Mesenchymal stem cell (in vitro differentiated cells and primary cell): ENCODE measurements at regions not wholly inside any gene's neighbourhood (a gene's known extent, or its start where the extent isn't known, plus 50 kb on each side); places are given as distances from the start of the nearest gene placed in this dataset.

Source experiments
- DNase-seq: peaks from one replicate; pipeline ENCODE4 v3.0.0-alpha.2; 2013
- H2AFZ ChIP-seq: one replicate; pipeline ENCODE4 v1.6.1; 2013; ENCODE audit warnings: low read depth, mild to moderate bottlenecking, control low read depth, inconsistent platforms, low read length, moderate library complexity
- H2AK5ac ChIP-seq: 2 replicates; pipeline ENCODE4 v1.6.1; 2013; ENCODE audit warnings: low read length, moderate library complexity, mild to moderate bottlenecking, inconsistent platforms; ENCODE audit not compliant: severe bottlenecking
- H2BK120ac ChIP-seq: one replicate; pipeline ENCODE4 v1.6.1; 2013; ENCODE audit warnings: low read depth, mild to moderate bottlenecking, inconsistent platforms, low read length, moderate library complexity
- H2BK12ac ChIP-seq, 2 experiments: one replicate each; pipeline ENCODE4 v1.6.1; 2013; ENCODE audit warnings: inconsistent platforms in 2 of 2, low read length in 2 of 2, mild to moderate bottlenecking in 2 of 2, moderate library complexity in 2 of 2, control low read depth in 1 of 2
- H2BK15ac ChIP-seq: one replicate; pipeline ENCODE4 v1.6.1; 2013; ENCODE audit warnings: mild to moderate bottlenecking, low read depth, inconsistent platforms; ENCODE audit not compliant: poor library complexity, severe bottlenecking
- H2BK5ac ChIP-seq: 2 replicates; pipeline ENCODE4 v1.6.1; 2013; ENCODE audit warnings: low read depth, mild to moderate bottlenecking, low read length, control low read depth, inconsistent platforms; ENCODE audit not compliant: poor library complexity, severe bottlenecking
- H3K14ac ChIP-seq, 2 experiments: one replicate each; pipeline ENCODE4 v1.6.1; 2013; ENCODE audit warnings: inconsistent platforms in 2 of 2, low read length in 2 of 2, control low read depth in 1 of 2, mild to moderate bottlenecking in 1 of 2, moderate library complexity in 1 of 2
- H3K18ac ChIP-seq, 2 experiments: one replicate each; pipeline ENCODE4 v1.6.1; 2013; ENCODE audit warnings: inconsistent platforms in 2 of 2, low read length in 2 of 2, control low read depth in 1 of 2, low read depth in 1 of 2, mild to moderate bottlenecking in 1 of 2
- H3K23ac ChIP-seq, 2 experiments: one replicate each; pipeline ENCODE4 v1.6.1; 2013; ENCODE audit warnings: inconsistent platforms in 2 of 2, low read length in 2 of 2, mild to moderate bottlenecking in 2 of 2, moderate library complexity in 2 of 2, control low read depth in 1 of 2
- H3K27ac ChIP-seq: 2 replicates; pipeline ENCODE4 v1.5.1; 2013; ENCODE audit warnings: mild to moderate bottlenecking, moderate library complexity, low read length, control low read depth, inconsistent platforms; ENCODE audit not compliant: poor library complexity, severe bottlenecking
- H3K27me3 ChIP-seq, 2 experiments: 2 replicates each; pipeline versions ENCODE4 v1.6.1 to v1.7.0; 2013; ENCODE audit warnings: low read length in 2 of 2, mild to moderate bottlenecking in 2 of 2, moderate library complexity in 2 of 2, control low read depth in 1 of 2, inconsistent platforms in 1 of 2; ENCODE audit not compliant: control insufficient read depth in 1 of 2, insufficient read depth in 1 of 2
- H3K36me3 ChIP-seq, 2 experiments: 2 replicates each; pipeline versions ENCODE4 v1.6.1 to v1.7.0; 2013; ENCODE audit warnings: low read length in 2 of 2, control low read depth in 1 of 2, inconsistent platforms in 1 of 2, low read depth in 1 of 2, mild to moderate bottlenecking in 1 of 2; ENCODE audit not compliant: insufficient read depth in 2 of 2, control insufficient read depth in 1 of 2
- H3K4ac ChIP-seq, 2 experiments: one replicate each; pipeline ENCODE4 v1.6.1; 2013; ENCODE audit warnings: inconsistent platforms in 2 of 2, low read length in 2 of 2, mild to moderate bottlenecking in 2 of 2, moderate library complexity in 2 of 2, control low read depth in 1 of 2, low read depth in 1 of 2
- H3K4me1 ChIP-seq: 2 replicates; pipeline ENCODE4 v1.6.1; 2013; ENCODE audit warnings: low read depth, low read length, control low read depth; ENCODE audit not compliant: control insufficient read depth, insufficient read depth
- H3K4me2 ChIP-seq: 2 replicates; pipeline ENCODE4 v1.6.1; 2013; ENCODE audit warnings: low read length, mild to moderate bottlenecking, inconsistent platforms; ENCODE audit not compliant: poor library complexity, severe bottlenecking
- H3K4me3 ChIP-seq, 2 experiments: 2 replicates each; pipeline versions ENCODE4 v1.5.1 to v1.7.0; 2013; ENCODE audit warnings: low read length in 2 of 2, mild to moderate bottlenecking in 2 of 2, control low read depth in 1 of 2, low read depth in 1 of 2; ENCODE audit not compliant: insufficient read depth in 1 of 2
- H3K79me1 ChIP-seq: replicated peaks from 2 replicates; pipeline ENCODE4 v1.6.1; 2013; ENCODE audit warnings: mild to moderate bottlenecking, control low read depth, low read length, inconsistent platforms; ENCODE audit not compliant: poor library complexity, severe bottlenecking
- H3K9ac ChIP-seq: 2 replicates; pipeline ENCODE4 v1.7.0; 2013; ENCODE audit warnings: mild to moderate bottlenecking, low read length, moderate library complexity
- H3K9me3 ChIP-seq: 2 replicates; pipeline ENCODE4 v1.7.0; 2013; ENCODE audit warnings: mild to moderate bottlenecking, low read length; ENCODE audit not compliant: control insufficient read depth
- H4K8ac ChIP-seq: one replicate; pipeline ENCODE4 v1.6.1; 2013; ENCODE audit warnings: inconsistent platforms, mild to moderate bottlenecking, low read length, moderate library complexity
- H4K91ac ChIP-seq: one replicate; pipeline ENCODE4 v1.6.1; 2013; ENCODE audit warnings: mild to moderate bottlenecking, low read length, inconsistent platforms
- WGBS: methylation state at CpG from one replicate; pipeline ENCODE4 v1.1.7; 2013; ENCODE audit warnings: mixed read lengths; 5-methylcytosine and 5-hydroxymethylcytosine counted together

GRCh38 chr6:40328986-40329545 is 258.1 kb downstream of the LRFN2 start:
- no peak for DNase-seq
- Histone ChIP-seq H3K27me3 (peaks cover 70 to 99% of the 10 kb centered on the region in 2 experiments), H3K4ac (no peak overlapping the region), H3K79me1 (no peaks in the 10 kb centered on the region), H3K9ac (no peak overlapping the region), H4K8ac (no peak overlapping the region), H2AK5ac (no peak overlapping the region), H4K91ac (no peak overlapping the region), H2BK15ac (no peak overlapping the region), H3K27ac (no peak overlapping the region), H3K4me3 (no peak overlapping the region), H3K4me2 (no peak overlapping the region), H3K23ac (no peak overlapping the region), H2AFZ (no peak overlapping the region), H3K9me3 (no peaks in the 10 kb centered on the region), H3K18ac (no peak overlapping the region), H3K36me3 (no peaks in the 10 kb centered on the region), H2BK120ac (no peak overlapping the region), H3K4me1 (no peaks in the 10 kb centered on the region), H3K14ac (no peak overlapping the region), H2BK5ac (no peak overlapping the region), H2BK12ac (no peak overlapping the region)
- 40% methylated on average over 2 of the region's 4 CpGs for WGBS

- 64% methylated on average over 11 of the region's 12 CpGs for WGBS
- no peak for DNase-seq
- H2AFZ ChIP-seq = no peak overlapping the region
- no peaks in the 10 kb centered on the region for H3K9me3 ChIP-seq
- H3K36me3 ChIP-seq = no peaks in the 10 kb centered on the region
- H3K79me1 ChIP-seq = no peaks in the 10 kb centered on the region
- H3K27ac ChIP-seq = no peak overlapping the region
- no peak overlapping the region for H3K4me2 ChIP-seq
- H3K9ac ChIP-seq = no peak overlapping the region
- no peak overlapping the region for H3K4me3 ChIP-seq
- peaks cover 70 to 99% of the 10 kb centered on the region in 2 experiments for H3K27me3 ChIP-seq
- H3K4me1 ChIP-seq = no peaks in the 10 kb centered on the region
- no peak overlapping the region for H3K4ac ChIP-seq
- H4K91ac ChIP-seq = no peak overlapping the region
- no peak overlapping the region for H3K23ac ChIP-seq
- H2BK5ac ChIP-seq = no peak overlapping the region
- no peak overlapping the region for H4K8ac ChIP-seq
- no peak overlapping the region for H3K18ac ChIP-seq
- H2BK12ac ChIP-seq = no peak overlapping the region
- H3K14ac ChIP-seq = no peak overlapping the region
- H2BK120ac ChIP-seq = no peak overlapping the region
- H2BK15ac ChIP-seq = no peak overlapping the region
- H2AK5ac ChIP-seq = no peak overlapping the region
These were observed 258.7 kb downstream of the LRFN2 start for GRCh38 chr6:40328386-40328985.

- H3K27ac ChIP-seq = no peak overlapping the region
- H3K36me3 ChIP-seq = no peaks in the 10 kb centered on the region
- no peak overlapping the region for H2BK5ac ChIP-seq
- H2BK120ac ChIP-seq = no peak overlapping the region
- no peak overlapping the region for H4K91ac ChIP-seq
- no peak overlapping the region for H3K18ac ChIP-seq
- no peak for DNase-seq
- no peak overlapping the region for H3K14ac ChIP-seq
- H3K9me3 ChIP-seq = no peaks in the 10 kb centered on the region
- H3K23ac ChIP-seq = no peak overlapping the region
- H3K4me1 ChIP-seq = no peaks in the 10 kb centered on the region
- no peak overlapping the region for H4K8ac ChIP-seq
- H3K79me1 ChIP-seq = no peaks in the 10 kb centered on the region
- no peak overlapping the region for H2BK12ac ChIP-seq
- no peak overlapping the region for H3K4me3 ChIP-seq
- H2BK15ac ChIP-seq = no peak overlapping the region
- H3K4me2 ChIP-seq = no peak overlapping the region
- H2AFZ ChIP-seq = no peak overlapping the region
- H3K27me3 ChIP-seq = peaks cover 69 to 98% of the 10 kb centered on the region in 2 experiments
- no peak overlapping the region for H3K4ac ChIP-seq
- H3K9ac ChIP-seq = no peak overlapping the region
- 80% methylated on average over 3 of the region's 3 CpGs for WGBS
- no peak overlapping the region for H2AK5ac ChIP-seq
These were observed 260.3 kb downstream of the LRFN2 start for GRCh38 chr6:40326714-40327421.

GRCh38 chr6:40325791-40326190 is 261.4 kb downstream of the LRFN2 start:
- Histone ChIP-seq H3K27me3 (peaks cover 60 to 98% of the 10 kb centered on the region in 2 experiments), H4K8ac (no peak overlapping the region), H3K9ac (no peak overlapping the region), H3K4me3 (no peak overlapping the region), H3K36me3 (no peaks in the 10 kb centered on the region), H3K4me1 (no peaks in the 10 kb centered on the region), H3K23ac (no peak overlapping the region), H2AK5ac (no peak overlapping the region), H3K4me2 (no peak overlapping the region), H3K27ac (no peak overlapping the region), H3K18ac (no peak overlapping the region), H3K79me1 (no peaks in the 10 kb centered on the region), H2BK15ac (no peak overlapping the region), H2BK120ac (no peak overlapping the region), H3K4ac (no peak overlapping the region), H3K14ac (no peak overlapping the region), H2BK12ac (no peak overlapping the region), H3K9me3 (no peaks in the 10 kb centered on the region), H2AFZ (no peak overlapping the region), H4K91ac (no peak overlapping the region), H2BK5ac (no peak overlapping the region)
- WGBS = 72% methylated on average over 3 of the region's 3 CpGs
- no peak for DNase-seq
